AG09319 (cell line): ENCODE measurements at regions not wholly inside any gene's neighbourhood (a gene's known extent, or its start where the extent isn't known, plus 50 kb on each side); places are given as distances from the start of the nearest gene placed in this dataset.
"Not testable (repeated sequence)": the region's sequence is repeated elsewhere in the genome, so short reads cannot be mapped to it uniquely, and the experiment has no call there.

ENCODE experiments used
- DNase-seq: peaks from one replicate; pipeline ENCODE4 v3.0.0-alpha.2; 2010; ENCODE audit warnings: low read depth; ENCODE audit errors: extremely low read depth
- CTCF ChIP-seq: IDR thresholded peaks from 2 replicates; pipeline ENCODE4 v1.5.1; 2011; ENCODE audit warnings: low read depth, mild to moderate bottlenecking, inconsistent platforms, low read length, moderate library complexity

DNA sequence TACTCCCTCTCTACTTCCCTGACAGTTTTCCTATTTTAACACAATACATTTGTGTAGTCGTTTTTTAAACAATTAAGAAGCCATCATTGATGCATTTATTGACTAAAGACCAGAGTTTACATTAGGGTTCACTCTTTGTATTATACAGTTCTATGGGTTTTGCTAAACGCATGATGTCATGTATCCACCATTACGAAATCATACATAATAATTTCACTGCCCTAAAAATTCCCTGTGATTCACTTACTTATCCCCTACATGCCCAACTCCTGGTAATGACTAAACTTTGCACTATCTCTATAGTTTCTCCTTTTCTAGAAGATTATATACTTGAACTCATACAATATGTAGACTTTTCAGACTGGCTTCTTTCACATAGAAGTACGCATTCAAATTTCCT is 1016.5 kb upstream of the FOXG1 start:
- TF ChIP-seq CTCF = no peak
- DNase-seq = no peak

DNA sequence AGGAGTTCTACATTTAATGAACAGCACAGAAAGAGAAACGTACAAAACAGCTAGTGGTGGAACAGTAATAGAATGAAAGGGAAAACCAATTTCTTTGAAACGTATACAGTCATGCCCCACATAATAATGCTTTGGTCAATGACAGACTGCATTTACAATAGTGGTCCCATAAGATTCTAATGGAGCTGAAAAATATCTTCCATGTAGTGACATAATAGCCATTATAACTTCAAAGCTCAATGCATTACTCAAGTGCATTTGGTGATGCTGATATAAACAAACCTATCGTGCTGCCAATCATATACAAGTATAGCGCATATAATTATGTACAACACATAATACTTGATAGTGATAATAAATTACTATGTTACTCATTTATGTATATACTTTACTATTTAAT is 1008.9 kb upstream of the FOXG1 start:
- not testable (repeated sequence) for DNase-seq

DNA sequence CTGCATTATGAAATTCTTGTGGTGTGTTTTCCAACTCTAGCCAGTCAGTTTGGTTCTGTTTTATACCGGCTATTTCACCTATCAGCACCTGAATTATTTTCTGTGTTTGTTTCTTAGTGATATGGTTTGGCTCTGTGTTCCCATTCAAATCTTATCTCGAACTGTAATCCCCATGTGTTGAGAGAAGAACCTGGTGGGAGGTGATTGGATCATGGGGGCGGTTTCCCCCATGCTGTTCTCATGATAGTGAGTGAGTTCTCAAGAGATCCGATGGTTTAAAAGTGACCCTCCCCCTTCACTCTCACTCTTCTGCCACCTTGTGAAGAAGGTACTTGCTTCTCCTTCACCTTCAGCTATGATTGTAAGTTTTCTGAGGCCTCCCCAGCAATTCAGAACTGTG is 1006.2 kb upstream of the FOXG1 start:
- not testable (repeated sequence) for DNase-seq

DNA sequence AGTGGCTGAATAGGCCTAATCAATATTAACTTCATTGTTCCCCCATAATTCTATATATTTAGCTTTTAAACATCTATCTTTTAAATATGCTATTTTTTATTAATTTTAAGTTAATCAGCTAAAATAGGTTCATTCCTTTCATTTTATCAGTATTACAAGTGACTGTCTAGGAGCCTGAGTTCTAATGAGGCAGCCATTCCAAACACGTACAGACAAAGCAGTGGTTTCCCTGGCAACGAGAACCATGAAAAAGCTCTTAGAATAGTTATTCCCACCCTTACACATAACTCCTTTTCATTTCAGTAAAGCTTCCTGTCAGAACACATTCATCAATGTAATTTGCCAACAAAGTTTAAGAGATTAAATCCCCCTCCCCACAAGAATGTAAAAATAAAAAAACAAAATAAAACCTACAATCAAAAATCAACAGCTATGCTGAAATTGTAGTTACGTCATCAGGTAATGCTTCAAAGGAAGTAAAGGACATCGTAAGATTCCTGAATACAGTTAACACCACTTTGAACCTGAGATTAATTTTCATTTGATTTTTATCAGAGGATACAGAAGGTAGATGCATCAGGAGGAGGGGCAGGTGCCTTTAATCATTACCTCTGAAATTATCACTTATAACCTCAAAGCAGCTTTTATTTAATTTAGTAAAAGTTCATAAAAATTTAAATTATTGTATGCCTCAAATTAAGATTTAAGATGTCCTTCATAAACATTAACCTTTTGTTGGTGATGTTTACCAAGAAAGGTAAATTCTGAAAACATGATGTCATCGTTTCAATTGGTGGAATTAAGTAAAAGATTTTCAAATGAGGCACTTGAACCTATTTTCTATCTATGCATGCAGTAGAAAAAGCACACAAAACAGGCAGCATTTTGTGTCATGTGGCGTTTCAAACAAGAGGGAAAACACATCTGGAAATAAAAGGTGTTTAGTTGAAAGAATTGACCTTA is 967.2 kb upstream of the FOXG1 start:
- DNase-seq = not testable (repeated sequence)

DNA sequence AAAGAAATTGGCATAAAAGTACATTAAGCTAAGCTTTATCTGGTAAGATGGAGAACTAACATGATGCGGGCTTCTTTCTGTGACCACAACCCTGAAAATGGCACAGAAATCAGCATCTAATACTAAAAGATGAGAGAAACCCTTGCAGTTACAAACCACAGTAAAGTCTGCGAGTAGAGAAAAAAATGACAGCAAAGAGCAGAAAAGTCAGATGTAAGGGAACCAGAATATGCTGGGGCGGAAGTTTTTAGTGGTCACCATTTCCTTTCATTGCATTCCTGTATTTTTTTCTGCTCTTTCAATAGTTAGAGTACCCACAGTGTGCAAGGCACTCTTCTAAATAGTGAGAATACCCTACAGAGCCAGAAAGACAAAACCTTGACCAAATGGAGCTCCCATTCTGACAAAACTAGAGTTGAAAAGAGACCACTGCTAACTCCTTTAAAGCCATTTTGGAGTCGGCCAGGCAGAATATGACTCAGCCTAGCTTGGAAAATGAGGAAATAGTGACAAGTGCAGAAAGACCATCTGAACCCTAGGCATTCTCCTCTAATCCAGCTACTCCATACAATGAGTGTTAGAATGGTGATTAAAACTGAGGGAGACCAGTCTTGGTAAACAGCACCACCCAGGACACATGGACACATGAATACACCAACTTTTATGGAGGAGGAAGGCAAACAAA is 948.7 kb upstream of the FOXG1 start:
- not testable (repeated sequence) for DNase-seq

- not testable (repeated sequence) for DNase-seq
Observed at GRCh38 chr14:27826149-27826548, 940.4 kb upstream of the FOXG1 start.

- DNase-seq = not testable (repeated sequence)
Observed at GRCh38 chr14:27831978-27832377, 934.6 kb upstream of the FOXG1 start.

DNA sequence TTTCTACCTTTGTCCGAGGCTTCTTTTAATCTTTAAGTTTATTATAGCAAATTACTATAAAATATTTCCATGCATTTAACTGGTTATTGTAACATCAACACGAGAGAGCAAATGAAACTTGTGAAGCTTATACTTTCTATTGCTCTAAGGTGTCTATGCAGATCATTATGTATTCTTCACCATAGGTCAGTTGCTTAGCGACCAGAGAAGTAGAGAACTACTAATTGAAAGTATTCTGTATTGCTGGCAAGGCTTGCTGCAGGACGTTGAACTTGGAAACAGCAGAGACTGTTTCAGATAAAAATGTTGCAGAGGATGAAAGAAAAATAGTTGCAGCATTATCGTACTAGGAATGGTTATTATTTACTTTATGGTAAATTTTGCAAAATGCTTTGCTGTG is 933.6 kb upstream of the FOXG1 start:
- not testable (repeated sequence) for DNase-seq

DNA sequence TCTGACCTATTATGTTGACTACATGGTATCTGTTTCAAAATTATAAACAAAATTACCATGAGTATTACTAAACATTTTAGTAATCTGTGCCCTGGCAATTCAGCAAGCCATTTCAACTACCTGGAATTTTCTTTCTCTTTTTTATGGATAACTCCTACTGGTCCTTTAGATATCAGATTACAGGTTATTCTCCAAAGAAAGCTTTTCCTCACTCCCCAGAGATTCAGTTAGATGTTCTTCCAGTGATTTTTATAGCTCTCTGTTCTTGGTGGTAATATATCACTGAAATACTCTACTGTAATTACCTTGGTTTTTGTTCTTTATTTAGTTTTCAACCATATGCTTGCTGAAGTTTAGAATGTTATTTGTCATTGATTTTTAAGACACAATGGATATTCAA is 930.2 kb upstream of the FOXG1 start:
- TF ChIP-seq CTCF = no peak
- DNase-seq = no peak

- no peak for TF ChIP-seq CTCF
- DNase-seq = no peak
Observed at GRCh38 chr14:27845241-27845850, 921.2 kb upstream of the FOXG1 start.

DNA sequence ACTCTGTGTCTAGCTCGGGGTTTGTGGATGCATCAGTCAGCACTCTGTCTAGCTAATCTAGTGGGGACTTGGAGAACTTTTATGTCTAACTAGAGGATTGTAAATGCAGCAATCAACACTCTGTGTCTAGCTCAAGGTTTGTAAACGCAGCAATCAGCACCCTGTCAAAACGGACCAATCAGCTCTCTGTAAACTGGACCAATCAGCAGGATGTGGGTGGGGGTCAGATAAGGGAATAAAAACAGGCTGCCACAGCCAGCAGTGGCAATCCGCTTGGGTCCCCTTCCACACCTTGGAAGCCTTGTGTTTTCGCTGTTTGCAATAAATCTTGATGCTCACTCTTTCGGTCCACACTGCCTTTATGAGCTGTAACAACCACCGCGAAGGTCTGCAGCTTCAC is 920.7 kb upstream of the FOXG1 start:
- TF ChIP-seq CTCF = no peak
- no peak for DNase-seq

DNA sequence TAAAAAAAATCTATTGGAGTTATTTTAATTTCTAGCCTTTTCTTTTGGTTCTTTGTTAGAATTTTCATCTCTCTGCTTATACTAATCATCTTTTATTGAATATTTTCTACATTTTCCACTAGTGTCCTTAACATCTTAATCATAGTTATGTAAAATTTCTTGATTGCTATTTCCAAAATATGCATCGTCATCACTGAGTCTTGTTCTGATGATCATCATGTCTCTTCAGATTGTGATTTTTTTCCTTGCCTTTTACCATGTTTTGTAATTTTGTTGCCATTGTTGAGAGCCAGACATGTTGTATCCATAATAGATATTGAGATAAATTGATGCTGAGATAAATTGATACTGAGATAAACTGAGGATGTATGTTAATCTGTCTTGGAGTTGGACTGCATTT is 919.1 kb upstream of the FOXG1 start:
- not testable (repeated sequence) for DNase-seq

DNA sequence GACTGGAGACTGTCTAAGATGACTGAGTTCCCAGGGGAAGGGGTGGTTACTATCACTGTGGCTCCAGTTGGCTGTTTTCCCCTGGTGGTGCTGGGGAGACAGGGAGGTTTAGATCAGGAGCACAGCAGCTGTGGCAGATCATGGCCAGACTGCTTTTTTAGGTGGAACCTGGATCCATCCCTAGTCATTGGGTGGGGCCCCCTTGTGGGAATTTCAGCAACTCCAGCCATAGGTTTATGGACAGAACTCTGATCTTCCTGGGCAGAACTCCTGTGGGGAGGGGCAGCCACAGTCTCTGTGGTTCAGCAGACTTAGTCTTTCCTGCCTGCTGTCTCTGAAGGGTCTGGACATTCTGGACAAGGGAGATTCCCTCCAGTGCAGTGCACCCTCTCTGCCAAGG is 917.4 kb upstream of the FOXG1 start:
- not testable (repeated sequence) for DNase-seq
